ENCODE measurements at regions not wholly inside any gene's neighbourhood (a gene's known extent, or its start where the extent isn't known, plus 50 kb on each side); places are given as distances from the start of the nearest gene placed in this dataset.

DNA sequence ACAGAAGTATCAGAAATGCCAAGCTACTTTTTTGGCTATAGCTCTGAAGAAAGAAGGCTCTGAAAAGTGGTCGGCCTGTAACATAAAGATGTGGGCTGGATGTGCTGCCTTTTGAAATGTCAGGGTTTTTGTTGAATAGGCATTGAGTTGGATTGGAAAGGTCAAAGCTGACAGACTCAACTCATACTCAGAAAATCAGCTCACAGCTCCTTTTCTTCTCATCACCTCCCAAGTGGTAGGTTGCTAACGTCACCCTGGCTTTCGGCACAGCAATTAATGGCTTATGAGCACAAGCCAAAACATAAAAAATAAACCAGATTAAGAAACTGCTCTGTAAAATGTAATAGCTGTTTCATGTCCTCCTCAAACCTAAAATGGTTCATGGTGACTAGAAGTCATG is 68.3 kb downstream of the KCNF1 start:
- H3K4me1 Mint-ChIP-seq: peaks cover 5% of the 10 kb centered on the region
- no peak overlapping the region for H3K4me3 Mint-ChIP-seq
- CTCF ChIA-PET: interaction anchor here (1.5 kb wide), 1 partner anchor 148 kb away, joined by 4 read pairs; no protein-coding TSS in a partner anchor
- H3K27ac Mint-ChIP-seq: no peak overlapping the region
- H3K27me3 Mint-ChIP-seq: peaks cover 29% of the 10 kb centered on the region
- no peaks in the 10 kb centered on the region for H3K9me3 Mint-ChIP-seq (ENCODE audit: low read depth)
- no peaks in the 10 kb centered on the region for H3K36me3 Mint-ChIP-seq
- ATAC-seq (no peak), DNase-seq (no peak)

DNA sequence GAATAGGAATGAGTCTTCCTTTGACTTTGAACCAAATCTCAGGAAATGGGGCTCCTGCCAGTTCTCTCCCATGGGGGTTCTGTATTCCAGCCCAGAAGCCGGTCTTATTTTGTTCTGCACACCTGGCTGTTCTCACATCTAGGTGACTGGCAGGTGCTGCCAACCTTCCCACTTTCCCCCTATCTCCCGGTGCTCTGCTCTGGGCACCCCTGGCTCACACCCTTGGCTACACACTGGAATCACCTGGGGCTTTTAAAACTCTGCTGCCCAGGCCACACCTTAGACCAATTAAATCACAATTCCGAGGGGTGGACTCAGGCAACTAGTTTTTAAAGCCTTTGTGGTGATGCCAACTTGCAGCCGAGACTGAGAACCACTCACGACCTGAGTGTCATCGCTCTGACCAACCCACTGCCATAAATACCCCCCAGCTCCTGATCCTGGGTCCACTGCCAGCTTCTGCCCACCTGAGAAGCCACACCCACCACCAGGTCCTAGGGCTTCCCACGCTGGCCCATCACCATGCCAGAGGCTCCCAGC is 69.2 kb downstream of the KCNF1 start:
- peaks cover 21% of the 10 kb centered on the region for H3K27me3 Mint-ChIP-seq
- no peak overlapping the region for H3K4me3 Mint-ChIP-seq
- no peak for ATAC-seq
- no peak for DNase-seq
- H3K9me3 Mint-ChIP-seq (ENCODE audit: low read depth): no peaks in the 10 kb centered on the region
- H3K36me3 Mint-ChIP-seq: no peaks in the 10 kb centered on the region
- no peak overlapping the region for H3K27ac Mint-ChIP-seq
- CTCF ChIA-PET: no interaction called here
- H3K4me1 Mint-ChIP-seq: peaks cover 5% of the 10 kb centered on the region

DNA sequence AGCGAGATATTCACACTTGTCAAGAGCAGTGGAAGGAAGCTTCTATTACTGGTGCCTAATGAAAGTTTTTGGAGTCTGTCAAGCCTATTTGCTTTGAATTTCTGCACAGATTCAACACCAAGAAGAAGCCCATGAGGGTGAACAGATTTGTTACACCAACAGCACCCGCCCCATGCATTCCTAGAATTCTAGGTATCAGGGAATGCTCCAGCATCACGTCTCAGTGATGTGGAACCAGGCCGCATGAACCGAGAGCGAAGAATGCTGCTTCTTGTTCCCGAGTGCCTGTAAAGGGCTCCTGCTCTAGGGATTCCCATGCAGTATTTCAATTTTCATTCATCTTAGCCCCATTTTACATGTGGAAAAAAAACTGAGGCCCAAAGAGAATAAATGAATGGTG is 69.7 kb downstream of the KCNF1 start:
- H3K36me3 Mint-ChIP-seq: no peaks in the 10 kb centered on the region
- peaks cover 20% of the 10 kb centered on the region for H3K27me3 Mint-ChIP-seq
- H3K27ac Mint-ChIP-seq: no peak overlapping the region
- peaks cover 5% of the 10 kb centered on the region for H3K4me1 Mint-ChIP-seq
- CTCF ChIA-PET: no interaction called here
- DNase-seq (no peak), ATAC-seq (no peak)
- H3K9me3 Mint-ChIP-seq (ENCODE audit: low read depth): no peaks in the 10 kb centered on the region
- no peak overlapping the region for H3K4me3 Mint-ChIP-seq

DNA sequence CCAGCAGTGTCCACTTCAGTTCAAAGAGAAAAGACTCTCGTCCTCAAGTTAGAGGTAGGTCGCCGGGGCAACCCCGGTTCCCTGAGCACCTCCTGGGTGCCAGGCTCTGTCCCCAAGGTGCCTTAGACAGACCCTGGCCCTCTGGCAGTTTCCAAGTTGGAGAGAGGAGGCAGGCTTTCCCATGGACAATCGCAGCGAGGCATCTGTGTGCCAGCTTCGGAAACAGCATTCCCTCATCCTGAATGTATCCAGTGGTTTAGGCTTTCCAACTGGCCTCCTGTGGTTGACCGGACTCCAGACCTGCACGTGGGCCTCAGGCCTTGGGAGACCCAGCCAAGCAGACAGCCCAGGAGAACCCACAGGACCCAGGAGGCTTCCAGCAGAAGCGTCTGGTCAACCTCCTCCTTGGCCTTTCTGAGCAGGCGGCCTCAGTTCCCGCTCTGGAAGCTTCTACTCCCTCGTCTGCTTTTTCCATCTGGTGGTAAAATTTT is 70.3 kb downstream of the KCNF1 start:
- CTCF ChIA-PET: no interaction called here

DNA sequence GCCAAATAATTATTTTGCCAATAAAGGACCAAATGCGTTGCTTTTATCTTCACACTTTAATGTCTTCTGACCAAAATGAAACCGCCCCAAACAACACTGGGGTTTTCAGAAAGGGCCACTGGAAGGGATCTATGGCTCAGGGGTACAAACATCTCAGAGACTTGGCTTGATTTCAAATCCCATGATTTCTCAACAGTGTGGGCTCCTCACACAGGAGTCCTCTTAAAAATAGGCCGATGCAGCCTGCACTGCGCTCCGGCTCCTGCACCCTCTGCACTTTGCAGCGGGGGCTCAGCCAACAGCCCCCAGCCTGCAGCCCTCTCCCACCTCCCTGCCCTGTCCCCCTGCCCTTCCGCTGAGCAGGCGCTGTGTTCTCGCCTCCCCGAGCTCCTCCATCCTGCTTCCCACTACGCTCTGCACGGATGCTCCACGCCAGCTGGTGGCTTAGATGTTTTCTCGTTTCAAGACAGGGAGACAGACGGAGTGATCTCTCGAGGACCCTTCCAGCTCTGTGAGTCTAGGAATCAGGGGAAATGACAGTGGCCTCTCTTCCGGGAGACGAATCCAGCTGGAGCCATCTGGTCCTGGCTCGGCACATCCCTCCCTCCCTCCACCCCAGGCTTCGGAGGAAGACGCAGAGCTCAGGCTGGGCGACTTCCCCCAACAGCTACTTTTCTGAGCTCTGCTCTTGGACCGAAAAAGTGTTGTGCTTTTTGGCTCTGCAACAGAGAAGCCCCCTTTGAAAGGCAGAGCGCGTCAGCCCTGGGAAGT is 71.4 kb downstream of the KCNF1 start:
- CTCF ChIA-PET: no interaction called here
- no peaks in the 10 kb centered on the region for H3K9me3 Mint-ChIP-seq (ENCODE audit: low read depth)
- H3K4me3 Mint-ChIP-seq: no peak overlapping the region
- H3K27me3 Mint-ChIP-seq: peaks cover 9% of the 10 kb centered on the region
- no peaks in the 10 kb centered on the region for H3K36me3 Mint-ChIP-seq
- ATAC-seq (no peak), DNase-seq (no peak)
- H3K27ac Mint-ChIP-seq: no peak overlapping the region
- no peaks in the 10 kb centered on the region for H3K4me1 Mint-ChIP-seq

More for the DNA sequence above, 70.3 kb downstream of the KCNF1 start:
- peaks cover 14% of the 10 kb centered on the region for H3K27me3 Mint-ChIP-seq
- no peaks in the 10 kb centered on the region for H3K36me3 Mint-ChIP-seq
- peaks cover 2% of the 10 kb centered on the region for H3K4me1 Mint-ChIP-seq
- no peak overlapping the region for H3K4me3 Mint-ChIP-seq
- no peaks in the 10 kb centered on the region for H3K9me3 Mint-ChIP-seq (ENCODE audit: low read depth)
- no peak overlapping the region for H3K27ac Mint-ChIP-seq
- ATAC-seq: no peak
- DNase-seq: no peak

DNA sequence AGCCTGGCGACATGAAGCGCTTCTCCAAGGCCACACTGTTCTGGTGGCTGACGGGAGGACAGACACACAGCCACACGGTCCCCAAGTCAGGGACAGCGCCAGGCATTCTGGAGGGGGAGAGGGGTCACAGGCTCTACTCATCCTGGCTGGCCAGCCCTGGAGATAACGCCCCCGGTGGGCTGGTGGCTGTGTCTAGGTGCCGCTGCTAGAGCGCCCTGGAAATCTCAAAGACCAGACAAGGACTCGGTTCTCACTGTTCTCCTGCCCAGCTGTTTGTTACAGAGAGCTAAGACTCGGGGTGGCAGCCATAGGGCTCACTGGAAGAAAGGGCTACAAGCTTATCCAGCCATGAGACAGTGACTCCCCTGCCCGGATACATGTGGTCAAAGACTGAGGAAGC is 72.0 kb downstream of the KCNF1 start:
- no peak for ATAC-seq
- Mint-ChIP-seq H3K4me1 (no peaks in the 10 kb centered on the region), H3K36me3 (no peaks in the 10 kb centered on the region), H3K27ac (no peak overlapping the region), H3K9me3 (ENCODE audit: low read depth) (no peaks in the 10 kb centered on the region), H3K27me3 (peaks cover 7% of the 10 kb centered on the region), H3K4me3 (no peak overlapping the region)
- CTCF ChIA-PET: no interaction called here
- DNase-seq: no peak

DNA sequence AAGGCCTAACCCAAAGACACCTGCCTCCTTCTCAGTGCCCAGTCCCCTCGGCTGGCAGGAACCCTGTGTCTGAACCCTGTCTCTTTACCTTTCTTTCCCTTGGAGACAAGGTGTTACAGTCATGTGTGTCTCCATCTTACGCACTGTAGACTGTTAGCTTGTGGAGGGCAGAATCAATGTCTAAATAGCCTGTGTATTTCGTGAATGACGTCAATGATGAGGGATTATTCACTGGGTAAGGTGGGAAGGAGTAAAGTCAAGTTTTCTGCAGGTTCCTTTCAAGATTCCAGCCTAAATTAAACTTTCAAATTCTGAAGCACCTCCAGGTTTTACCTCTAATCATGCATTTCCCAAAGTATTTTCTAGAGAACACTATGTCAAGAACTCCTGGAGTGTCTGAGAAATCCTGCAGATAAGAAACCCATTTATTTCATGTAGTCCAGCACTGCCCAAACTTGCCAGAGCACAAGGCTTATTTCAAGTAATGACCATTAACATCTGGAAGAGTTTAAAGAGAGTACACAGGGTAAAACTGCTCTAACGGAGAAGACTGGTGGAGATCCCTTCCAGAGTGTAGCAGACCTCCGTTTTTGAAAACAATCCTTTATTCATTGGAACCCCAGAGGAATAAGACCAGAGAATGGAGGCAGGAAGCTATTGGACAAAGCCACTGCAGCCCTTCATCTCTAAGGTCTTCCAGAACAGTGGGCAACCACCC is 72.8 kb downstream of the KCNF1 start:
- DNase-seq (no peak), ATAC-seq (no peak)
- Mint-ChIP-seq H3K27me3 (peaks cover 7% of the 10 kb centered on the region), H3K27ac (no peak overlapping the region), H3K4me1 (no peaks in the 10 kb centered on the region), H3K4me3 (no peak overlapping the region), H3K36me3 (no peaks in the 10 kb centered on the region), H3K9me3 (ENCODE audit: low read depth) (no peaks in the 10 kb centered on the region)
- CTCF ChIA-PET: no interaction called here

DNA sequence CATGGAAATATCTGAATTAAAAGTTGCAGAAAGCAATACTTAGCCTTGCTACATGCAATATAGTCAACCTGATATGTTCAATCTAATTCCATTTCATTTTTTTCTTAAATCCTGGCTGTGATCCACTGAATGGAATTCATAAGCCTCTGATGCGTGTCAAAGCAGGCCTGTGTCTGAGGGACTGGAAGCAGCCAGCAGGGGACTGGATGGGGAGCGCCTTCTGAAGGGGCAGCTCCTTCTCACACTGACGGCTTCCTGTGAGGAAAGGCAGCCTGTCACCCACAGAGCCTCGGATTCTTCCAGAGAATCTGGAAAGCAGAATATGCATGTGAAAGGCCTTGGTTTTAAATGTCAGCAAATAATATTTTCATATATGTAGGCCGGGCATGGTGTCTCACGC is 73.5 kb downstream of the KCNF1 start:
- Mint-ChIP-seq H3K9me3 (ENCODE audit: low read depth) (no peaks in the 10 kb centered on the region), H3K4me1 (no peaks in the 10 kb centered on the region), H3K27me3 (peaks cover 5% of the 10 kb centered on the region), H3K27ac (no peak overlapping the region), H3K4me3 (no peak overlapping the region), H3K36me3 (no peaks in the 10 kb centered on the region)
- CTCF ChIA-PET: no interaction called here
- no peak for DNase-seq
- no peak for ATAC-seq

DNA sequence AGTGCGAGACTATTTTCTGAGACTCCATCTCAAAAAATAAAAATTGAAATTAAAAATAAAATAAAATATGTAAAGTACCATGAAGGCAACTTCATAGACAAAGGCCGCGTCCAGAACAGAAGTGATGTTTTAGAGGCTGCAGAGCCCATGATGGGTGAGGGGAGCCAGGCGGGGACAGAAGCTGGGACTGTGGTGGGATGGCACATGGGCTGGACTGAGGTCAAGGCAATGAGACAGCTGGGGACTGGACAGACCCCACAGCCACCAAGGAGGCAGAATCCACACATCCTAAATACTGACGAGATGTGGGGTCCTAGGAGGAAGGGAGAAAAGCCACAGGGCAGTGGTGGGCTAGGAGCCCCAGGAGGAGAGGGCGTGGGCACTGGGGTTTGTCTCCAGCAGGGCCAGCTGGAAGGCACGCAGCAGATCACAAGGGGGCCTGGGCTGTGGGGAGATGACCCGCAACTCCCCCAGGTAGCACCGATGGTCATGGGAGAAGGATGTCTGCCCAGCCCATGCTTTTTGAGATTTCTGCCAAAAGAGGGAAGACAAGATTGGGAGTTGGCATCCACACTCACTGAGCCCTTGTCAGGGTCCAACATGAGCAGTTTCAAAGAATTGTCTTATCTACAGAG is 74.3 kb downstream of the KCNF1 start:
- no peak for DNase-seq
- no peak for ATAC-seq
- Mint-ChIP-seq H3K9me3 (ENCODE audit: low read depth) (no peaks in the 10 kb centered on the region), H3K36me3 (no peaks in the 10 kb centered on the region), H3K27ac (no peak overlapping the region), H3K27me3 (peaks cover 2% of the 10 kb centered on the region), H3K4me1 (no peaks in the 10 kb centered on the region), H3K4me3 (no peak overlapping the region)
- CTCF ChIA-PET: no interaction called here

DNA sequence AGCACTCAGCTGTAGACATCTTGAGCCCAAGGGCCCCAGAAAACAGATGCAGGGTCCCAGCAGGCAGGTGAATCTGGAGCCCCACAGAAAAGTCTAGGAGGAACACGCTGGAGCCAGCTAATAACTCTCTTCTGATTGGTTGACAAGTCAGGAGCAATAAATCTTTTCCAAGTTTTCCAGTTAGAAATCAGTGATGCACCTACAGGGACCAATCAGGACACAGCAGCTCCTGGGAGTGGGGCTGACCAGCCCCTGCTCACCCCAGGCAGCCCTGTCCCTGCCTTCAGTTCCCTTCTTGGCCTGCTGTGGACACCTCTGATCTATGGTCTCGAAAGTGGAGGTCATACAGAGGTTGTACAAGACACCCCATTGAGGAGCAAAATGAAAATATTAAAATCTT is 75.7 kb downstream of the KCNF1 start:
- no peak overlapping the region for H3K27ac Mint-ChIP-seq
- H3K9me3 Mint-ChIP-seq (ENCODE audit: low read depth): no peaks in the 10 kb centered on the region
- ATAC-seq: no peak
- no peaks in the 10 kb centered on the region for H3K4me1 Mint-ChIP-seq
- H3K27me3 Mint-ChIP-seq: peaks cover 2% of the 10 kb centered on the region
- no peak overlapping the region for H3K4me3 Mint-ChIP-seq
- H3K36me3 Mint-ChIP-seq: no peaks in the 10 kb centered on the region
- CTCF ChIA-PET: no interaction called here
- DNase-seq: no peak

DNA sequence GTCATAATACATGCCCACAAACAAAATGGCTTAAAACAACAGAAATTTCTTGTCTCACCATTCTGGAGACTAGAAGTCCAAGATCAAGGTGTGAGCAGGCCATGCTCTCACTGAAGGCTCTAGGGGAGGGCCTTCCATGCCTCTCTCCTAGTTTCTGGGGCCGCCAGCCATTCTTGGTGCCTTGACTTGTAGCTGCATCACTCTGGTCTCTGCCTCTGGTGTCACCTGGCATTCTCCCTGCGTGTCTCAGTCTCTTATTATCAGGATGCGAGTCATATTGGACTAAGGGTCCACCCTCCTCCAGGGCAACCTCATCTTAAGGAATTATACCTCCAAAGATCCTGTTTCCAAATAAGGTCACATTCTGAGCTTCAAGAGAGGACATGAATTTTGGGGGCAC is 76.1 kb downstream of the KCNF1 start:
- ATAC-seq (no peak), DNase-seq (no peak)
- Mint-ChIP-seq H3K4me1 (no peaks in the 10 kb centered on the region), H3K9me3 (ENCODE audit: low read depth) (no peaks in the 10 kb centered on the region), H3K36me3 (no peaks in the 10 kb centered on the region), H3K4me3 (no peak overlapping the region), H3K27ac (no peak overlapping the region), H3K27me3 (peaks cover 4% of the 10 kb centered on the region)
- CTCF ChIA-PET: interaction anchor here (0.8 kb wide), 1 partner anchor 155 kb away, joined by 3 read pairs; no protein-coding TSS in a partner anchor

DNA sequence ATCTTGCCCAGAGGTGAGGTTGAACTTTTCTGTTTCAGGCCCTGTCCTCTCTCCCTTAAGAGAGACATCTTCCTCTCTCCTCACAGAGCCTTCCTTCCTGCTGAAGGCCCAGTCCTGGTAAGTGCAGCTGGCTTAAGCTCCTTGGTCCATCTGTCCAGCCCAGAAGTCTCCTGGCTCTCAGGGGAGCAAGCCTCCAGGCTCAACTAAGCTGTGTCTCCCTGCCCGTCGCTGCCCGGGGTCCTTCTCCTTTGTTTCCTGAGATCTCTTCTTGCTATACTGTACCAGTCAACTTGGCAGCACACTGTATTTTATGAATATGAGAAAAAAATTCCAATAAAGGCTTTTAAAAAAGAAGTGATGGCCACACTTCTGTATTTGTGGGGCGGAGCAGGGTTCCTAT is 77.4 kb downstream of the KCNF1 start:
- peaks cover 5% of the 10 kb centered on the region for H3K27me3 Mint-ChIP-seq
- no peak overlapping the region for H3K4me3 Mint-ChIP-seq
- CTCF ChIA-PET: no interaction called here
- no peaks in the 10 kb centered on the region for H3K9me3 Mint-ChIP-seq (ENCODE audit: low read depth)
- no peaks in the 10 kb centered on the region for H3K36me3 Mint-ChIP-seq
- DNase-seq (no peak), ATAC-seq (no peak)
- no peak overlapping the region for H3K27ac Mint-ChIP-seq
- H3K4me1 Mint-ChIP-seq: no peaks in the 10 kb centered on the region

DNA sequence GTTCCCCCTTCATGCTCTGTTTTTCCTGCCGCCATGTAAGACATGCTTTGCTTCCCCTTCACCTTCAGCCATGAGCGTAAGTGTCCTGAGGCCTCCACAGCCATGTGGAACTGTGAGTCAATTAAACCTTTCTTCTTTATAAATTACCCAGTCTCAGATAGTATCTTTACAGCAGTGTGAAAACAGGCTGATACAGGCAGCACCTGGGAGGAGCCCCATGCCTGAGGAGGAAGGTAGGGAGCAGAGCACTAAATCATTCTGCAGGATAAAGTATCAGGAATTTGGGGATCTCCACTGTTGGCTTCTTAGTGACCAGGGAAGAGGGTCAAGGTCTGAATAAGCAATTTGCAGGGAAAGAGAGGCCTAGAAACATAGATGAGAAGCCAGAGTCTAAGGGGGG is 78.0 kb downstream of the KCNF1 start:
- ATAC-seq (no peak), DNase-seq (no peak)
- Mint-ChIP-seq H3K9me3 (ENCODE audit: low read depth) (no peaks in the 10 kb centered on the region), H3K27me3 (peaks cover 5% of the 10 kb centered on the region), H3K4me1 (no peaks in the 10 kb centered on the region), H3K36me3 (no peaks in the 10 kb centered on the region), H3K27ac (no peak overlapping the region), H3K4me3 (no peak overlapping the region)
- CTCF ChIA-PET: no interaction called here
